ENCODE measurements at regions not wholly inside any gene's neighbourhood (a gene's known extent, or its start where the extent isn't known, plus 50 kb on each side); places are given as distances from the start of the nearest gene placed in this dataset.

- TF ChIP-seq, protein P1, sequence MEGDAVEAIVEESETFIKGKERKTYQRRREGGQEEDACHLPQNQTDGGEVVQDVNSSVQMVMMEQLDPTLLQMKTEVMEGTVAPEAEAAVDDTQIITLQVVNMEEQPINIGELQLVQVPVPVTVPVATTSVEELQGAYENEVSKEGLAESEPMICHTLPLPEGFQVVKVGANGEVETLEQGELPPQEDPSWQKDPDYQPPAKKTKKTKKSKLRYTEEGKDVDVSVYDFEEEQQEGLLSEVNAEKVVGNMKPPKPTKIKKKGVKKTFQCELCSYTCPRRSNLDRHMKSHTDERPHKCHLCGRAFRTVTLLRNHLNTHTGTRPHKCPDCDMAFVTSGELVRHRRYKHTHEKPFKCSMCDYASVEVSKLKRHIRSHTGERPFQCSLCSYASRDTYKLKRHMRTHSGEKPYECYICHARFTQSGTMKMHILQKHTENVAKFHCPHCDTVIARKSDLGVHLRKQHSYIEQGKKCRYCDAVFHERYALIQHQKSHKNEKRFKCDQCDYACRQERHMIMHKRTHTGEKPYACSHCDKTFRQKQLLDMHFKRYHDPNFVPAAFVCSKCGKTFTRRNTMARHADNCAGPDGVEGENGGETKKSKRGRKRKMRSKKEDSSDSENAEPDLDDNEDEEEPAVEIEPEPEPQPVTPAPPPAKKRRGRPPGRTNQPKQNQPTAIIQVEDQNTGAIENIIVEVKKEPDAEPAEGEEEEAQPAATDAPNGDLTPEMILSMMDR (IDR thresholded peaks at IDR 0.05), result no peak
- no peak for TF ChIP-seq POLR2AphosphoS5 (IDR thresholded peaks at IDR 0.05)
- TF ChIP-seq POLR2A (IDR thresholded peaks at IDR 0.05), result no peak
- no peak for TF ChIP-seq EP300 (IDR thresholded peaks at IDR 0.05)
Measured at GRCh38 chr2:133985563-133985962, 268.3 kb upstream of the MGAT5 start.

All from upper lobe of left lung (tissue), 4 donors.